ENCODE measurements at regions not wholly inside any gene's neighbourhood (a gene's known extent, or its start where the extent isn't known, plus 50 kb on each side); places are given as distances from the start of the nearest gene placed in this dataset.
"Not testable (repeated sequence)": the region's sequence is repeated elsewhere in the genome, so short reads cannot be mapped to it uniquely, and the experiment has no call there.

DNA sequence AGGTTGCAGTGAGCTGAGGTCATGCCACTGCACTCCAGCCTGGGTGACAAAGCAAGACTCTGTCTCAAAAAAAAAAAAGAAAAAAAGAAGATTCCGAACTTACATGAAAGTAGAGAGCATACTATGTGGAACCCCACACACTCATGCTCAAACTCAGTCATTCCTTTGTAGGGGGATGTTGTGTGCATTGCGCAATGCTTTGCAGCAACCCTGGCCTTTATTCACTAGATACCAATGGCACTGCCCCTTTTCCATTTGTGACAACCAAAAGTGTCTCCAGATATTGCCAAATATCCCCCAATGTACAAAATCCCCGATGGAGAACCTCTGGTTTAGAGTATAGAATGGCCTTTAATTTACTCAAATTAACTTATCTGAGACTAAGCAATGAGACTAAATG, 158.6 kb downstream of the GJA1 start:
- DNase-seq (ENCODE audit: low read depth in 2 of 2) = no peak

DNA sequence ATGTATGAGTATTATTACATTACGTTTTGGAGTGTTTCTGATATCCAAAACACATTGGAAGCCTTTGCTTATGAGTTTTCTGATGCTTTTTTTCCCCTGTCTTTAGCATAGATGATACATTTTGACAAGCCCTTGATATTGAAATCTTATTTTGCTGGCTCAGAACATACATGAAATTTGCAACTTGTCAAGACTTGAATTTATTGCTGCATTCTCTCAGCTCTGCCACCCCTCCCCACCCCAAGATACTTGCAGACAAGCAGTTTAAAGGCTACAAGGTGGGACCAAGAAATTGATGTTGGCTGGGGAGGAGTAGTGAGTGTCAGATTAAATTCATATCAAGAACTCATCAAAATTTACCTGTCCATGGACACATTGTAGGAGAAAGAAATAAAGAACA, 160.2 kb downstream of the GJA1 start:
- no peak for DNase-seq (ENCODE audit: low read depth in 2 of 2)

DNA sequence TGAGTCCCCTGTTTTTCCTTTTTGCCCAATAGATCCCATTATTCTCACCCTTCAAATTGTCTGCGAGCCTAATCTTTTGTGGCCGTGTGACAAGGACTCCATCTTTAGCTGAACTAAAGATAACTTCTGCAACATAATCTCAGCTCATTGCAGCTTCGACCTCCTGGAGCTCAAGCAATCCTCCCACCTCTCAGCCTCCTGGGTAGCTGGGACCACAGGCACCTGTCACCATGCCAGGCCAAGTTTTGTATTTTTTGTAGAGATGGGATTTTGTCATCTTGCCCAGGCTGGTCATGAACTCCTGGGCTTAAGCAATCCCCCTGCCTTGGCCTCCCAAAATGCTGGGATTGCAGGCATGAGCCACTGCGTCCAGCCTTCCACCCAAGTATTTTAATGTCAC, 161.0 kb downstream of the GJA1 start:
- no peak for DNase-seq (ENCODE audit: low read depth in 2 of 2)

DNA sequence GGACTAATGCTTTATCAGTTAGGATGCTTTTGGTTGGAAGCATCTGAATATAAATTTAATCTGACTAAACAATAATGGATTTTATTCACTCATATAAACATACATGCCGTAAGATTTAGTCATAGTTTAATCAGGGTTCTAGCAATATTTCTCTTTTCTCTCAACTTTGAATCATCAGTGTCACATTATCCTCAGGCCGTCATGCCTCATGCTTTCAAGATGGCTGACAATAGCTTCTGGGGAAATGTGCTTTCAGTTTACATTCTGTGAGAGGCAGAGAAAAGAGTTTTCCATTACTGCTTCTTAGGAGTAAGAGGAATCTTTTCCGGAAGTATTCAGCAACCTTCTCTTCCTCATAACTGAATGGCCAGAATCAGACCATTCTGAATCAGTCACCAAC, 162.2 kb downstream of the GJA1 start:
- DNase-seq (ENCODE audit: low read depth in 2 of 2) = no peak

DNA sequence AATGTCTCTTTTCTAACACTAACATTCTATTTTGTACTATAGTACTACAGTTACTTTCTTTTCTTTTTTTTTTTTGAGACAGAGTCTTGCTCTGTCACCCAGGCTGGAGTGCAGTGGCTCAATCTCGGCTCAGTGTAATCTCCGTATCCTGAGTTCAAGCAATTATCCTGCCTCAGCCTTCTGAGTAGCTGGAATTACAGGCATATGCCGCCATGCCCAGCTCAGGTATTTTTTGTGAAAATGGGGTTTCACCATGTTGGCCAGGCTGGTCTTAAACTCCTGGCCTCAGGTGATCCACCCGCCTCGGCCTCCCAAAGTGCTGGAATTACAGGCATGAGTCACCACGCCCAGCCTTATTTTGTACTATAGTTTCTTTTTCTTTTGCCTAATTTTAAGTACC, 163.9 kb downstream of the GJA1 start:
- DNase-seq (ENCODE audit: low read depth in 2 of 2) = not testable (repeated sequence)

DNA sequence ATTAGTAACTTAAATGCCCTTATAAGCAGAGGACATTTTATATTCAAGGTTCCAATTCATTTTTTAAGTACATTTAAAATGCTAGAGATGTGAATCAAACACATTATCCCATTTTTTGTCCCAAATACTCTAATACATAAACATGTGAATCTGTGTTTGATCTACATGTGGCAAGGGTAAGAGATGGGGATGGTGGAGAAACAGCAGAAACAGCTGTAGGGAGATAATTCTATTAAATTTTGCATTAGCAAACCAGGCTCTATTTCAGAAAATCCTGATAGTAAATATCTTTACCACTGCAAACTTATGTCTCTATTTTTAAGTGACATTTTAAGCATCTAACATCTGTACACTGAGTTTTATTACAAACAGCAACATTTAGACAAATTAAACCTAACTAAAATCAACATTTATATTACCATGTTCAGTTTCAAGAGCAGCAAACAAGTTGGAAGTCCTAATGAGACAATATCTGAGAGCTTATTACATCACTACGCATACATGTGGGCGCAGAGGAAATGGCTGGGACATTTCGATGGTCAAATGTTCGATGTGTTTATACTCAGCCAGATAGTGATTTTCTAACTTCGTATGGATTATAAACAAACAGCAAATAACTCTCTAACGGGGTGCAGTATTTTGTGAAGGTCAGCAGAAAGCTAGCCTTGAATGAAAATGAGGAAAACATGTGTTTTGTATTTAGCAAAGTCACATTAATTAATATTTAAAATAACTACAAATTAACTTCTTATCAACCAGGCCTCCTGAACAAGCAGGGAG, 165.1 kb downstream of the GJA1 start:
- DNase-seq (ENCODE audit: low read depth in 2 of 2) = no peak

DNA sequence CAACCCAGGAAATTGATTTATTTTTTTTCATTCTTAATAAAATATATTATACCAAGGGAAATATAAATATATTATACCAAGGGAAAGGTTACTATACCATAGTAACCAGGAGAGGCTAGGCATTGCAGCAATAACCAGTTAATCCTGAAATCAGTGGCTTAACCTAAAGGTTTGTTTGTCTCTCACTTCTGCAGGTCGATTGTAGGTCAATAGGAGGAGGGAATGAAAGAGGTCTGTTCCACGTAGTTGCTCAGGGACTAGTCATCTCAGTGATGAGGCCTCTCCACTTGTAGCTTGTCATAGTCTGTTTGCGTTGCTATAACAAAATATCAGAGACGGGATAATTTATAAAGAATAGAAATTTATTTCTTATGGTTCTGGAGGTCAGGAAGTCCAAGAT, 168.0 kb downstream of the GJA1 start:
- no peak for DNase-seq (ENCODE audit: low read depth in 2 of 2)

DNA sequence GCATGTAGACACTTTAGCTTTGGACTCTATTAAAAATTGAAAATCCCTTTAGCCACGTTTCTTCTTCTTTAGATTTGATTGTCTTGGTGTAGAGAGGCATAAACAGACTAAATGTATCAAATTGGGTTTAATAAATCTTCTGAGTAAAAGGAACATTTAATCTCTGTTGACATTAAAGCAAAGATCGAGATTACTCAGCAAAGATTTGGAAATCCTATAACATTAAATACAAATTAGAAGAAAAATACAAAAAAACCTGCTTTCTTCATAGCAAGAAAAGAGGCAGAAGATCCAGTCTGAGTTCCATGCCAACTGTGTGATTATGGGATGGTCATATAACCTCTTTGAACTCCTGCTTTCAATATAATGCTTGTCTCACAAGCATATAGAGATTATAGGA, 172.3 kb downstream of the GJA1 start:
- no peak for DNase-seq (ENCODE audit: low read depth in 2 of 2)

DNA sequence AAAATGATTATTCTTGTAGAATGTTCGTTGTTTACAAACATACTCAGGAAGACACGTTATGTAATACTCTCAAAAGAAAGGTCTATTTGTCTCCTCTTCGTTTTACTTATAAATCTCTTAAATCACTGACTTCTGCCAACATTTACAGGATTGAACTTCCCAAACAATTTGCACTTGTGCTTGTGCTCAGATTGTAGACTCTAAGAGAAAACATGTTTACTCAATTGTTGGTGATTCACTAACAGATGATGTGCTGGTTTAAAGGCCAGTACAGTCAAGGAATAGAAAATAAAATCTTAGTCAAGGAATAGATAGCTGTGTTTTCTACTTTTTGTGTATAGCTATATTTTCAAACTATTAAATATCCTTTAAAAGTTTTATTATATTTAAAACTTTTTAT, 172.8 kb downstream of the GJA1 start:
- DNase-seq (ENCODE audit: low read depth in 2 of 2) = no peak

DNA sequence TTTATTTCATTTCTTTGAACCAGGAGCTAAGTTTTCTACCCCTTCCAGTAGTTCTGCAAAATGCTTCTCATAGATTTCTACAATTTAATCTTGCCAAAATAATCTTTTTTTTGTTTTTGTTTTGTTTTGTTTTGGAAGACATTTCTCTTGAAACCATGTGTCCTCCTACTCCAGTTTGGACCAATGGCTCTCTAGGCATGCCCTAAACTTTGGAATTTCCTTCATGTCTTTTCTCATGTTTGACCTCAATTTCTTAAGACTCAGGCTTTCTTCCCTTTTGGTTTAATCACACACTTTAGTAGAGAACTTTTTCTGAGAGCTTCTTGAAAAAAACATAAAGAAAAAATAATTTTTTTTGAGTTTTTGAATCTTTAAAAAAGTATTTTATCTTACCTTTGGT, 173.8 kb downstream of the GJA1 start:
- DNase-seq (ENCODE audit: low read depth in 2 of 2) = no peak

DNA sequence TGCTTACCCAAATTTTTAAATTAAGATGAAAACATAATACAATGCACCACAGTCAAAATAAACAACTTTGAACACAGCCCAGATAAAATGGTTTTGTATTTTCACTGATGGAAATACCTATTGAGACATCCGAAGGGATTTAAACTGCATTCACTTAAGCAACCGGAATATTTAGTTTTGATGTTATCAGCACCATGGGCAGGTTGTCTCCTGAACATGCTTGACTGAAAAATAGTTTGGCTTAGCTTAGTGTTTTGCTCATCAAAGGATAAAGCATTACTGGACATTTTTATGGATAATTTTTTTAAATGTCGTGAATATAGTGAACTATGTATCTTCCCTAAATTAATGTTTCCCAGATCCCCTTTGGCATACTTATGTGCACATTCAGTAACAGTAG, 177.5 kb downstream of the GJA1 start:
- DNase-seq (ENCODE audit: low read depth in 2 of 2) = no peak

DNA sequence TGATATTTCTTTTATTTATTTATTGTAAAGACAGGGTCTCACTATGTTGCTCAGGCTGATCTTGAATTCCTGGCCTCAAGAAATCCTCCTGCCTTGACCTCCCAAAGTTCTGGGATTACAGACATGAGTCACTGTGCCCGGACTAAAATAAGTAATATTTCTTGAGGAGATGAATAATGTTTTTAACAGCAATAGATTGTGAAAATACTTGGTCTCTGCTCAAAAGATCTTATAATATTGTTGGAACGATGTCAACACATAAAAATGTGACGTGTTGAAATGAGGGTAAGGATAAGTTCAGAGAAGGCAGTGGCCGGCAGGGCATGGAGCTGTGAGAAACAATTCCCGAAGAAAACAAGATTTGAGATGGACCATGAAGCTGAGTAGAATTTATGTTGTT, 178.7 kb downstream of the GJA1 start:
- DNase-seq (ENCODE audit: low read depth in 2 of 2) = no peak

DNA sequence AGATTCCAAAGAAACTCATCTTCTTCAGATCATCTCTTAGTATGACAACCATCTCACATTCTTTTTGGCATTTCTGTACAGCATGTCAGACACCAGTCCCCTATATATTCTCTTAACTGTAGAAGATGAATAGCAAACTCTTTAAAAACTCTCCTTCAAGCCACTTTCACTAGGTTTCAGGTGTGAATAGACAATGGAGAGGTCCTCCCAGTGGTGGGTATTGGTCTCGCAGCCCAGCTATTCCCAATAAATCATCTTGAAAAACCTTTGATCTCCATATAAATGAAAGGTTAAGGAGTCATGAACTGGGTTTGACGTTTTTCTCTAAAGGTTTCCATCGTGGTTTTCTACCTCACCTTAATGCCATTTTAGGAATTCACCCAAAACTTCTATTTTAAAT, 180.0 kb downstream of the GJA1 start:
- no peak for DNase-seq (ENCODE audit: low read depth in 2 of 2)

DNA sequence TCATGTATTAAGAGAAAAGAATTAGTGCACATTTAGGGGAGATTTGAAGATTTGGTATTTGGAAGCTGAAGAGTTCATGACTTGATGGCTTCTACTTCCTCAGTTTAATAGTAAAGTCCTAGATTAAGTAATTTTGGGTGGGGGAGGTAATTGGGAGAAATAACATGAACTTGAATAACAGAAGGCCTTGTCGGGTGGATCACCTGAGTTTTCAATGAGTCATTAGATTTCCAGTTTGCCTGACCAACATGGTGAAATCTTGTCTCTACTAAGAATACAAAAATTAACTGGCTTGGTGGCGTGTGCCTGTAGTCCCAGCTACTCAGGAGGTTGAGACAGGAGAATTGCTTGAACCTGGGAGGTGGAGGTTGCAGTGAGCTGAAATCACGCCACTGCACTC, 181.0 kb downstream of the GJA1 start:
- DNase-seq (ENCODE audit: low read depth in 2 of 2) = no peak

DNA sequence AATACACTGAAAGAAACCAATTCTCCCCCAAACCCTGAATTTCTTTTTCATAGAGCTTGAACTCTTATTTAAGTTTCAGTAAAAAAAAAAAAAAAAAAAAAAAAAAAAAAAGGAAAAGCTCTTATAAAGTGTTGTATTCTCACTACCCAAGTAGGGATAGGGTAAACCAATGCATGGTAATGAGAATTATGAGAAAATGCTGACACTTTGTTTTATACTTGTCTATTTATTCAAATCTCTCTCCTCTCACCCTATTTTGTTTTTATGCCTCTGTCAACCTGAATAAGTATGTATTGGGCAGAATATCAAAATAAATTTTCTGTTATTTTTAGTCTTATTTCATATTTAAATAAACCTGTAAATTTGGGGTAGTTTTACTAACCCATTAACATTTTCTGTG, 181.9 kb downstream of the GJA1 start:
- DNase-seq (ENCODE audit: low read depth in 2 of 2) = no peak

DNA sequence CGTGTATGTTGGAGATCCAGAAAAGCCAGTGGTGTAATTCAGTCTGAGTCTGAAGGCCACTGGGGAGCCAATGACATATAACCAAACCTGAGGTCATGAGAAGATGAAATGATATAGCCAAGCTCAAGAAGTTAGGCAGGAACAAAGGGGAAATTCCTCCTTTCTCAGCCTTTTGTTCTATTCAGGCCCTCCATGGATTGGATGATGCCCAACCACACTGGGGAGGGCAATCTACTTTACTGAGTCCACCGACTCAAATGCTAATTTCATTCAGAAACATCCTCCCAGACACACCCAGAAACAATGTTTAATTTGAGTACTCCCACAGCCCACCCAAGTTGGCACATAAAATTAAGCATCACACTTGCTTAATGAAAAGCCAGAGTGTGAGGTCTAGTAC, 183.6 kb downstream of the GJA1 start:
- no peak for DNase-seq (ENCODE audit: low read depth in 2 of 2)

DNA sequence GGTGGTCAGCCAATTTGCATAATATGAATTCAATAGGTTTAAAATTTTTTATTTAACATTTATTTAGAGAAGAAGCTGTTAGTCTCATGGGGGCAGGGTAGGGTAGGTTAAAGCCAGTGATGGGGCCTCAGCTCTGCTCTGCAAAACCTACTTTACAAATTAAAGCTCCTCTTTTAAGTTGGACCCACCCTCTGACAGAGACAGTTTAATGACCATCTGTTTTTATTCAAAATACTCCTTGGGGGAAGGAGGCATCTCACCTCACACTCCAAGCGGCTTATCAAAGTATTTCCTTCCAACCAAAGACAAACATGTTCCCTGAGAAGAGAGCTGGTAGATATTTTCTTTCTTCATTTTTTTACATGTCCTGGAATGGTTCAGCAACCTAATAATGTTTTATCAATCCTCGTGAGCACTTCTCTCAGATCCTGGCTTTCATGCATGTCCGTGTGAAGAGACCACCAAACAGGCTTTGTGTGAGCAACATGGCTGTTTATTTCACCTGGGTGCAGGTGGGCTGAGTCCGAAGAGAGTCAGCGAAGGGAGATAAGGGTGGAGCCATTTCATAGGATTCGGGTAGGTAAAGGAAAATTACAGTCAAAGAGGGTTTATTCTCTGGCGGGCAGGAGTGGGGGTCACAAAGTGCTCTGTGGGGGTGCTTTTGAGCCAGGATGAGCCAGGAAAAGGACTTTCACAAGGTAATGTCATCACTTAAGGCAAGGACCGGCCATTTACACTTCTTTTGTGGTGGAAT, 184.7 kb downstream of the GJA1 start:
- DNase-seq (ENCODE audit: low read depth in 2 of 2) = no peak

DNA sequence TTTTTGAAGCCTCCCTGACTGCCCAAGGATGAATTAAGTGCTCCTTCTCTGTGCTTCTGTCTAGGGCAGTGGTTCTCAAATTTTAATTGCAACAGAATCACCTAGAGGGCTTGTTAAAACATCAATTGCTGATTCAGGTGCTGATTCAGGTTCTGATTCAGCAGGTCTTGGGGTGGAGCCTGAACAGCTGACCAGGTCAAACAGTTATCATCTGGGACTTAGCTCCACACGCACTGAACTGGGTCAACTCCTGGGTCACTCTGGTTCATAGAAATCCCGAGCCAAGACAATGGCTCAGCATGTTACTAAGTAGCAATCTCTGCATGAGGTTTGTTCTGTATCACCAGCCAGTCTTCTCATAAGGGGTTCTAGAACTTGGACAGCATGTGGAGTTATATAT, 192.3 kb downstream of the GJA1 start:
- DNase-seq (ENCODE audit: low read depth in 2 of 2) = no peak

DNA sequence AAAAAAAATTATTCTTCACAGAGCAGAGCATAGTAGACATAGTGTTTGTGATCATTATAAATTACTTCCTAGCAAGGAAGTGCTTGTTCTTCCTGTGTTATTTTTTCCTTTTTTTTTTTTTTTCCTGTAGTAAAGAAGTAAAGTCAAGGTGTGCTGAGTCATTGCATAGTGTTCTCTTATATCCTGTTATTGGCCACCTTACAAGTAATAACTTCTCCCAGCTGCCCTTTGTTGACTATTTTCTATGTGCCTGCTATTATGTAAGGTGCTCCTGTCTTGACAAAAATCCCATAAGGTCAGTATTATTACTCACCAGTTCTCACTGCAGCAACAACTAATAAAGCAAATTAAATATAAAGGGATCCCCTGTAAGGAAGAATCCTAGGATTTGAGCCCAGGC, 195.3 kb downstream of the GJA1 start:
- no peak for DNase-seq (ENCODE audit: low read depth in 2 of 2)

DNA sequence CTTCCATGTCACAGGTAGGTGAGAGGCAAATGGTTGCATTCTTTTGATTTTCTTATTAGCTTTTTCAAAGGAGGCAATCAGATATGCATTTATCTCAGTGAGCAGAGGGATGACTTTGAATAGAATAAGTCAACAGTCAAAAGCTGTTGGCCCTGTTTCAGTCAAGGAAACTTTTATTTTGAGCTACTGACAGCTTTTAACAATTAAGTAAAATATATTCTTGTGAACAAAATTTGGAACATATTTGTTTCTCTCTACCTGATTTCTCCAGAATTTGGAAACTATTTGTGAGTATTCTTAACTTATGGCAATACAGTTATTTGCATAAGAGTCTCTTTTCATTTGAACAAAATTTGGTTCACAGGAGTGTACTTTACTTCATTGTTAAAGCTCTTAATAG, 196.3 kb downstream of the GJA1 start:
- DNase-seq (ENCODE audit: low read depth in 2 of 2) = not testable (repeated sequence)

DNA sequence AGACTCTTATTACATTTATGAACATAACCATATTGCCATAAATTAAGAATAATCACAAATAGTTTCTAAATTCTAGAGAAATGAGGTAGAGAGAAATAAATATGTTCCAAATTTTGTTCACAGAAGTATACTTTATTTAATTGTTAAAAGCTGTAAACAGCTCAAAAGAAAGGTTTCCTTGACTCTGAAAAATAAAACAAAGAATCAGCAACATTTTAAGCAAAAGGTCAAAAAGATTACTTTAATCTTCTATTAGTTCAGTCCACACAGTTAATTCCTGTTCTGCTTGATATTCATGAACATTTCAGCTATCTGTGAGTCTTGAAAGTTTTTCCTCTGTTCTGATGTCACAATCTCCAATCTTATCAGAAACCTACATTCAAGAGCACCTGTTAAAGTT, 197.9 kb downstream of the GJA1 start:
- DNase-seq (ENCODE audit: low read depth in 2 of 2) = no peak

DNA sequence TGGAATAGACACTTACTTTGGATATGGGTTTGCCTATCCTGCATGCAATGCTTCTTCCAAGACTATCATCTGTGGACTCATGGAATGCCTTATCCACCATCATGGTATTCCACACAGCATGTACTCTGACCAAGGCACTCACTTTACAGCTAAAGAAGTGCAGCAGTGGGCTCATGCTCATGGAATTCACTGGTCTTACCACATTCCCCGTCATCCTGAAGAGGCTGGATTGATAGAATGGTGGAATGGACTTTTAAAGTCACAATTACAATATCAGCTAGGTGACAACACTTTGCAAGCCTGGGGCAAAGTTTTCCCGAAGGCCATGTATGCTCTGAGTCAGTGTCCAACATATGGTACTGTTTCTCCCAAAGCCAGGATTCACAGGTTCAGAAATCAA, 199.1 kb downstream of the GJA1 start:
- DNase-seq (ENCODE audit: low read depth in 2 of 2) = not testable (repeated sequence)

DNA sequence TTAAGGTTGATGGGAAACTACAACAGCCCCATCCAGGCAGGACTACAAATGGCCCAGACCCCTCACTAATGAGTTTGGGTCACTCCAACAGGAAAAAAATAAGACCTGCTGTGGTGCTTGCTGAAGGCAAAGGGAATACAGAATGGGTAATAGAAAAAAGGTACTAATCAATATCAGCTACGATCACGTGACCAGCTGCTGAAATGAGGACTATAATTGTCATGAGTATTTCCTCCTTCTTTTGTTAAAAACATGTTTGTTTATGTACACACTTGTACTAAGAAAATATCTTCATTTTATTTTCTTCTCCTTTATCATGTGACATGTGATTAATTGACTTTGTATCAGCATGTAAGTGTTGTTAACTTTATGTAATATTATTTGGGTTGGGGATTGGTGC, 199.9 kb downstream of the GJA1 start:
- DNase-seq (ENCODE audit: low read depth in 2 of 2) = no peak

DNA sequence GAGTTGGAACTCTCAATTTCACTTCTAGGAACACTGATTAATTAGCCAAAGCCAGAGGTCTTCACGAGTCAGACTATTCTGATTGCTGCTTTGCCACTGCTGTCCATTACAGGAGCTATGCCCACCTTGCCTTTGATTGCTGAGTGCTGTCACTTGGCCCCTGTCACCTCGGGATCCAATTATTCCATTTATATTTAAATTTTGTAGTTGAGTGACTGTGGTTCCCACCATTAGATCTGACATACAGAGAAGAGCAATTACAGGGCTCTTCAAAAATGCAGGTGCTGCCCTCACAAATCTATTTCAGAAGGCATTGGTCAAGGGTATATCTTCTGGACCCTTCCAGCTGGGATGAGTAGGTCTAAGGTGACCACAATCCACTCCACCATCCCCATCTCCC, 200.8 kb downstream of the GJA1 start:
- not testable (repeated sequence) for DNase-seq (ENCODE audit: low read depth in 2 of 2)
